Upper lobe of right lung (tissue), 1 donor: ENCODE measurements at regions not wholly inside any gene's neighbourhood (a gene's known extent, or its start where the extent isn't known, plus 50 kb on each side); places are given as distances from the start of the nearest gene placed in this dataset.

ENCODE experiments used
- ATAC-seq: fragments of 200-7000 bp; cut with Tn5 transposase; one replicate; pipeline ENCODE4 v1.9.1; 2020; ENCODE audit warnings: mild to moderate bottlenecking, moderate library complexity
- DNase-seq: peaks from one replicate; pipeline ENCODE4 v3.0.0-alpha.2; 2020
- H3K27ac ChIP-seq: fragments of 200-600 bp; one replicate; pipeline ENCODE4 v1.8.0; 2022
- H3K27me3 ChIP-seq: fragments of 200-600 bp; one replicate; pipeline ENCODE4 v1.8.0; 2022; ENCODE audit warnings: mild to moderate bottlenecking
- H3K36me3 ChIP-seq: fragments of 200-600 bp; one replicate; pipeline ENCODE4 v1.8.0; 2022
- H3K4me1 ChIP-seq: fragments of 200-600 bp; one replicate; pipeline ENCODE4 v1.8.0; 2022
- H3K4me3 ChIP-seq: fragments of 200-600 bp; one replicate; pipeline ENCODE4 v1.8.0; 2022; ENCODE audit warnings: mild to moderate bottlenecking
- H3K9me3 ChIP-seq: fragments of 200-600 bp; one replicate; pipeline ENCODE4 v1.8.0; 2022
- intact Hi-C: fragments of 100-400 bp; cut with DNase I; formaldehyde crosslinking; loops from one replicate; pipeline ENCODE4 v1.11.0; 2022
- TF ChIP-seq, protein P1 (sequence below): fragments of 200-600 bp; IDR thresholded peaks from one replicate; pipeline ENCODE4 v1.8.0; 2022; ENCODE audit warnings: antibody characterized with exemption
- donor health status: DM: no; HTN: yes; CAD: no; lungs with severe emphysema.

DNA sequence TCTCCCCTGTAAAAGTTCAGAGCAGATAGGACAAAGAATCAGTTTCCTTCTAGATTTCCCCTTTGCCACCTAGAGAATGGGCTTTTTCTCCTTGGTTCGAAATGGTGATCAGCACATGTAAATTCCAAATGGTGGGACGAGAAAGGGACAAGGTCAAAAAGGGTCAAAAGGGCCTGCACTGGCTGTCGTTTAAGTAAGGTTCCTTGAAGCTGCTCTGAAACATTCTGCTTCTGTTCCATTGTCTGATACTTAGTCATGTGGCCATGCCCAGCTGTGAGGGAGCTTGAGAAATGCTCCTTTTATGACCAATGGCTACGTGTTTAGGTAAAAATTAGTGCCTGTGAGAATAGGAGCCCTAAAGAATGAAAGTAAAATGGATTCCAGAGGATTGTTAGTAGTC is 165.9 kb upstream of the CENPE start:
- Histone ChIP-seq H3K27me3 (no peaks in the 10 kb centered on the region), H3K9me3 (peaks cover 6% of the 10 kb centered on the region), H3K4me1 (no peaks in the 10 kb centered on the region), H3K4me3 (no peak overlapping the region), H3K36me3 (no peaks in the 10 kb centered on the region), H3K27ac (no peak overlapping the region)
- no peak for ATAC-seq
- no peak for DNase-seq
- TF ChIP-seq, protein P1, sequence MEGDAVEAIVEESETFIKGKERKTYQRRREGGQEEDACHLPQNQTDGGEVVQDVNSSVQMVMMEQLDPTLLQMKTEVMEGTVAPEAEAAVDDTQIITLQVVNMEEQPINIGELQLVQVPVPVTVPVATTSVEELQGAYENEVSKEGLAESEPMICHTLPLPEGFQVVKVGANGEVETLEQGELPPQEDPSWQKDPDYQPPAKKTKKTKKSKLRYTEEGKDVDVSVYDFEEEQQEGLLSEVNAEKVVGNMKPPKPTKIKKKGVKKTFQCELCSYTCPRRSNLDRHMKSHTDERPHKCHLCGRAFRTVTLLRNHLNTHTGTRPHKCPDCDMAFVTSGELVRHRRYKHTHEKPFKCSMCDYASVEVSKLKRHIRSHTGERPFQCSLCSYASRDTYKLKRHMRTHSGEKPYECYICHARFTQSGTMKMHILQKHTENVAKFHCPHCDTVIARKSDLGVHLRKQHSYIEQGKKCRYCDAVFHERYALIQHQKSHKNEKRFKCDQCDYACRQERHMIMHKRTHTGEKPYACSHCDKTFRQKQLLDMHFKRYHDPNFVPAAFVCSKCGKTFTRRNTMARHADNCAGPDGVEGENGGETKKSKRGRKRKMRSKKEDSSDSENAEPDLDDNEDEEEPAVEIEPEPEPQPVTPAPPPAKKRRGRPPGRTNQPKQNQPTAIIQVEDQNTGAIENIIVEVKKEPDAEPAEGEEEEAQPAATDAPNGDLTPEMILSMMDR, result no peak
- intact Hi-C loops, result no loop called here

DNA sequence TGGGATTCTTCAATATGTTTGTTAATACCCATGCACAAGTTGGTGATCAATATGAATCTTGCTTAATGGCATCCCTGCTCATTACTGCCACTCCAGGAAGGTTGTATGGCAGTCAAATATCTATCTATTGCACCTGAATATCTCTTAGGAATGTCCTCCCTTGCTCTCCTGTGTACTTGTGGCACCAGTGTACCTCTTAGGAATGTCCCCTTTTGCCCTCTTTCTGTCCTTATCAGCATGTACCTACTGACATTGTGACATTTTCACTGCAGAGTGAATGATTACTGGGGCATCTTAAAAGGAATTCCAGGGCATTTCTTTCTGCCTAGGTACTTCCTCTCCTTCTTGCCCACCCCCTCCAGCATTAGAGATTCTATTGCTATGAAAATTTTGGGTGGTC is 163.8 kb upstream of the CENPE start:
- no peaks in the 10 kb centered on the region for H3K27me3 ChIP-seq
- ATAC-seq (no peak), DNase-seq (no peak)
- intact Hi-C loops, result no loop called here
- H3K27ac ChIP-seq, result no peak overlapping the region
- H3K4me1 ChIP-seq, result no peaks in the 10 kb centered on the region
- TF ChIP-seq, protein P1, result no peak
- peaks cover 7% of the 10 kb centered on the region for H3K9me3 ChIP-seq
- H3K4me3 ChIP-seq, result no peak overlapping the region
- no peaks in the 10 kb centered on the region for H3K36me3 ChIP-seq

DNA sequence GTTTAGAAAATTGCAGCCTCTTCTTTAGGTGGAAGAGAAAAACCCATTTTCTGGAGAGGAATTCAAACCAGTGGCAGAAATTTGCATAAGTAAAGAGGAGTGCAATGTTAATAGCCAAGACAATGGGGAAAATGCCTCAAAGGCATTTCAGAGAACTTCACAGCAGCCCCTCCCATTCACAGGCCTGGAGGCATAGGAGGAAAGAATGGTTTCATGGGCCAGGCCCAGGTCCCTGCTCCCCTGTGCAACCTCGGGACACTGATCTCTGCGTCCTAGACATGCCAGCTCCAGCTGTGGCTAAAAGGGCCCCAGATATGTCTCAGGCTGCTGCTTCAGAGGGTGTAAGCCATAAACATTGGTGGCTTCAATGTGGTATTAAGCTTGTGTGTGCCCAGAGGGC is 161.8 kb upstream of the CENPE start:
- ATAC-seq (no peak), DNase-seq (no peak)
- intact Hi-C loops, result no loop called here
- Histone ChIP-seq H3K4me3 (no peak overlapping the region), H3K36me3 (no peaks in the 10 kb centered on the region), H3K27me3 (no peaks in the 10 kb centered on the region), H3K27ac (no peak overlapping the region), H3K4me1 (no peaks in the 10 kb centered on the region), H3K9me3 (peaks cover 7% of the 10 kb centered on the region)
- TF ChIP-seq, protein P1, result no peak

DNA sequence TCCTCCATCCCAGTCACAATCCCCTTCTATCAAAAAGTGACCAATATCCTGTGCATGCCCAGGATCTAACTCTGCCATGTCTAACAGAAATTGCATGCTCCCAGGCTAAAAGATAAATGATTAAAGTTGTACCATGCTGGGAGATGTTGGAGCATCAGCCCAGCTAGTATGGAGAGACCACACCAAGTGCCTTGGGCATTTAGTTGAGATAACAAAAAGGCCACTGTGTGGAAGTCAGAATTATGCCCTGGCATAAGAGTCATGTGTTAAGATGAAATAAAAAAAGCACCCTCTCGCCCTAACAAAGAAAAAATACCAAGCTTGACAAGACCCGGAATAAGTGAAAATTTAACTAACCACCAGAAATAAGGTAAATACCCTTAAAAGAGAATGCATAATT is 155.9 kb upstream of the CENPE start:
- Histone ChIP-seq H3K4me1 (no peaks in the 10 kb centered on the region), H3K4me3 (no peak overlapping the region), H3K27ac (no peak overlapping the region), H3K27me3 (no peaks in the 10 kb centered on the region), H3K9me3 (no peaks in the 10 kb centered on the region), H3K36me3 (no peaks in the 10 kb centered on the region)
- ATAC-seq (no peak), DNase-seq (no peak)
- TF ChIP-seq, protein P1, result no peak
- intact Hi-C loops, result no loop called here

DNA sequence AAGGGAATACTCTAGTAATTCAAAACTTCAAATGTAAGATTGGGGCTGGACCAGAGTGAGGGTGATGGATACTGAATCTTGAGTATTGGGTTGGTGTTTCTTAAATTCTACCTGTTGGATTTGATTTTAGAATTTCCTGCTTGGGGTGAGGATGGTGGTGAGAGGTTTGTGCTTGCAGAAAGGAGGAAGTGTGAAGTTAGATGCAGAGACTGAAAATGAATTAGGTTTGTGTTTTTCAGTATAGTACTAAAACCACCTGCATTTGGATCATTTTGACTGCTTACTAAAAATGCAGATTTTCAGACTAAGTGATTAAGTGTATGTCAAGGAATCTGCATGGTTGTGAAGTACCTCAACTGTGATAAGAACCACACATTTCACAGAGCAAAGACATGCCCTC is 131.5 kb upstream of the CENPE start:
- H3K4me3 ChIP-seq, result no peak overlapping the region
- ATAC-seq (no peak), DNase-seq (no peak)
- no peak overlapping the region for H3K27ac ChIP-seq
- no peaks in the 10 kb centered on the region for H3K36me3 ChIP-seq
- H3K27me3 ChIP-seq, result no peaks in the 10 kb centered on the region
- H3K9me3 ChIP-seq, result no peaks in the 10 kb centered on the region
- no peaks in the 10 kb centered on the region for H3K4me1 ChIP-seq
- intact Hi-C loops, result no loop called here
- TF ChIP-seq, protein P1, result no peak

DNA sequence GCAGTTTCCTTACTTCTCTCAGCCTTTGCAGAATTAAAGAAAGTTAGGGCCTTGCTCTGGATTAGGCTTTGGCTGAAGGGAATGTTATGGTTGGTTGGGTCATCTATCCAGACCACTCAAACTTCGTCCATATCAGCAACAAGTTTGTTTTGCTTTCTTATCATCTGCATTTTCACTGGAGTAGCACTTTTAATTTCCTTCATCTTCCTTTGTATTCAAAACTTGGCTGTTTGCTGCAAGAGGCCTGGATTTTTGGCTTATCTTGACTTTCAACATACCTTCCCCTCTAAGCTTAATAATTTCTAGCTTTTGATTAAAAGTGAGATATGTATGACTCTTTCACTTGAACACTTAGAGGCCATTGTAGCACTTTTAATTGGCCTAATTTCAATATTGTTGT is 126.7 kb upstream of the CENPE start:
- TF ChIP-seq, protein P1, result no peak
- Histone ChIP-seq H3K36me3 (no peaks in the 10 kb centered on the region), H3K4me3 (no peak overlapping the region), H3K9me3 (no peaks in the 10 kb centered on the region), H3K27ac (no peak overlapping the region), H3K4me1 (no peaks in the 10 kb centered on the region), H3K27me3 (no peaks in the 10 kb centered on the region)
- ATAC-seq (no peak), DNase-seq (no peak)
- intact Hi-C loops, result no loop called here
